ENCODE measurements at regions not wholly inside any gene's neighbourhood (a gene's known extent, or its start where the extent isn't known, plus 50 kb on each side); places are given as distances from the start of the nearest gene placed in this dataset.

GRCh38 chr5:88436290-88436689 lies 167.6 kb upstream of the TMEM161B start:
- no peak overlapping the region for H3K4me3 ChIP-seq (ENCODE audit: low read depth, low read length, poor library complexity, severe bottlenecking)
- H3K9me2 ChIP-seq (ENCODE audit: low read depth, low read length): no peaks in the 10 kb centered on the region
- H3K27ac ChIP-seq (ENCODE audit: low read depth, low read length, poor library complexity, severe bottlenecking): no peak overlapping the region
- no peaks in the 10 kb centered on the region for H3K4me1 ChIP-seq (ENCODE audit: insufficient read depth, low read length, severe bottlenecking)
- no peaks in the 10 kb centered on the region for H3K79me2 ChIP-seq (ENCODE audit: insufficient read depth, low read length)
- no peaks in the 10 kb centered on the region for H3K27me3 ChIP-seq (ENCODE audit: insufficient read depth, low read length)
- no peaks in the 10 kb centered on the region for H4K20me1 ChIP-seq (ENCODE audit: insufficient read depth, low read length)
- H3F3A ChIP-seq (ENCODE audit: insufficient read depth, low read length): no peaks in the 10 kb centered on the region
- no peak for TF ChIP-seq CTCF (IDR thresholded peaks at IDR 0.05; ENCODE audit: low read length)
- no peak for TF ChIP-seq EZH2 (IDR thresholded peaks at IDR 0.05; ENCODE audit: borderline replicate concordance, low read length)
- H3K4me2 ChIP-seq (ENCODE audit: low read length): no peak overlapping the region
- H3K9ac ChIP-seq (ENCODE audit: low read length): no peak overlapping the region
- H3K36me3 ChIP-seq (ENCODE audit: insufficient read depth, low read length): no peaks in the 10 kb centered on the region
- H2AFZ ChIP-seq (ENCODE audit: low read length): no peak overlapping the region
- no peaks in the 10 kb centered on the region for H3K9me3 ChIP-seq (ENCODE audit: low read length)

GRCh38 chr5:88428633-88429032 lies 160.0 kb upstream of the TMEM161B start:
- H3K27me3 ChIP-seq (ENCODE audit: insufficient read depth, low read length): no peaks in the 10 kb centered on the region
- H3K9me3 ChIP-seq (ENCODE audit: low read length): no peaks in the 10 kb centered on the region
- no peaks in the 10 kb centered on the region for H3K4me1 ChIP-seq (ENCODE audit: insufficient read depth, low read length, severe bottlenecking)
- H3K4me2 ChIP-seq (ENCODE audit: low read length): no peak overlapping the region
- no peaks in the 10 kb centered on the region for H3K79me2 ChIP-seq (ENCODE audit: insufficient read depth, low read length)
- no peaks in the 10 kb centered on the region for H3K36me3 ChIP-seq (ENCODE audit: insufficient read depth, low read length)
- no peaks in the 10 kb centered on the region for H3K9me2 ChIP-seq (ENCODE audit: low read depth, low read length)
- TF ChIP-seq EZH2 (IDR thresholded peaks at IDR 0.05; ENCODE audit: borderline replicate concordance, low read length): no peak
- TF ChIP-seq CTCF (IDR thresholded peaks at IDR 0.05; ENCODE audit: low read length): no peak
- no peak overlapping the region for H2AFZ ChIP-seq (ENCODE audit: low read length)
- no peak overlapping the region for H3K4me3 ChIP-seq (ENCODE audit: low read depth, low read length, poor library complexity, severe bottlenecking)
- H3K9ac ChIP-seq (ENCODE audit: low read length): no peak overlapping the region
- no peaks in the 10 kb centered on the region for H4K20me1 ChIP-seq (ENCODE audit: insufficient read depth, low read length)
- no peaks in the 10 kb centered on the region for H3F3A ChIP-seq (ENCODE audit: insufficient read depth, low read length)
- H3K27ac ChIP-seq (ENCODE audit: low read depth, low read length, poor library complexity, severe bottlenecking): no peak overlapping the region

- Histone ChIP-seq H3K4me1 (ENCODE audit: insufficient read depth, low read length, severe bottlenecking) (no peaks in the 10 kb centered on the region), H3K27me3 (ENCODE audit: insufficient read depth, low read length) (no peaks in the 10 kb centered on the region), H3K9me3 (ENCODE audit: low read length) (no peaks in the 10 kb centered on the region), H3K4me3 (ENCODE audit: low read depth, low read length, poor library complexity, severe bottlenecking) (no peak overlapping the region), H3K79me2 (ENCODE audit: insufficient read depth, low read length) (no peaks in the 10 kb centered on the region), H3K9ac (ENCODE audit: low read length) (no peak overlapping the region), H3K27ac (ENCODE audit: low read depth, low read length, poor library complexity, severe bottlenecking) (no peak overlapping the region), H3K9me2 (ENCODE audit: low read depth, low read length) (no peaks in the 10 kb centered on the region), H4K20me1 (ENCODE audit: insufficient read depth, low read length) (no peaks in the 10 kb centered on the region), H3K4me2 (ENCODE audit: low read length) (no peak overlapping the region), H3K36me3 (ENCODE audit: insufficient read depth, low read length) (no peaks in the 10 kb centered on the region), H2AFZ (ENCODE audit: low read length) (no peak overlapping the region), H3F3A (ENCODE audit: insufficient read depth, low read length) (no peaks in the 10 kb centered on the region)
- no peak for TF ChIP-seq EZH2 (IDR thresholded peaks at IDR 0.05; ENCODE audit: borderline replicate concordance, low read length)
- no peak for TF ChIP-seq CTCF (IDR thresholded peaks at IDR 0.05; ENCODE audit: low read length)
These were observed 157.8 kb upstream of the TMEM161B start for GRCh38 chr5:88426441-88426840.

All from OCI-LY1 (cell line).